Progenitor cell of endocrine pancreas (in vitro differentiated cells): ENCODE measurements at regions not wholly inside any gene's neighbourhood (a gene's known extent, or its start where the extent isn't known, plus 50 kb on each side); places are given as distances from the start of the nearest gene placed in this dataset.
"Not testable (repeated sequence)": the region's sequence is repeated elsewhere in the genome, so short reads cannot be mapped to it uniquely, and the experiment has no call there.

Source experiments
- DNase-seq: peaks from one replicate; pipeline ENCODE4 v3.0.0; 2021; ENCODE audit warnings: low spot score; ENCODE audit not compliant: unreplicated experiment
- H3K27ac Mint-ChIP-seq: 2 replicates; pipeline ENCODE4 v1.8.0; 2021; ENCODE audit warnings: mild to moderate bottlenecking, moderate library complexity, mixed read lengths
- H3K27me3 Mint-ChIP-seq: 2 replicates; pipeline ENCODE4 v1.8.0; 2021; ENCODE audit warnings: mixed read lengths
- H3K36me3 Mint-ChIP-seq: 2 replicates; pipeline ENCODE4 v1.8.0; 2022; ENCODE audit warnings: mixed read lengths; ENCODE audit not compliant: insufficient read depth
- H3K4me1 Mint-ChIP-seq: 2 replicates; pipeline ENCODE4 v1.8.0; 2021; ENCODE audit warnings: low read depth, mixed read lengths
- H3K4me3 Mint-ChIP-seq: 2 replicates; pipeline ENCODE4 v1.8.0; 2021; ENCODE audit warnings: low read depth, mild to moderate bottlenecking, moderate library complexity, mixed read lengths
- H3K9me3 Mint-ChIP-seq: 2 replicates; pipeline ENCODE4 v1.8.0; 2021; ENCODE audit warnings: low read depth, mixed read lengths
- TF ChIP-seq, protein P1 (sequence below): fragments of 200-600 bp; sonication (generic); IDR thresholded peaks from one replicate; pipeline ENCODE4 v1.5.0; 2021; ENCODE audit warnings: antibody characterized with exemption, mild to moderate bottlenecking; ENCODE audit not compliant: unreplicated experiment

DNA sequence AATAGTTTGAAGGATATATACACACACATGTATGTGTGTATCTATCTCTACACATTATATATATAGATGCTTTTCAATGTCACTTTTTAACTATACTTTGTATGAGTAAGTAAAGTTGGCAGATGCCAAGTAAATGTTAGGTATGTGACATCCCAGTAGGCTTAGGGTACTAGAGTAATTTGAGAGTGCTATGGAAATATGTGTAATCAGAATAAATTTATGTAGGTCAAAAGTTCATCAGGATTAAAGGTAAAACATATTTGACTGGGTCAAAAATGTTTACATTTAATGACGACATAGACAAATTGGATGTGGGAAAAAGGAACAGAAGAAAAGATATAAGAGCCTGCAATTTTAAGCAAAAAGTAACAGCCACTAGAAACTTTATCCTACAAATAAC is 588.8 kb downstream of the ANKRD50 start:
- Mint-ChIP-seq H3K9me3 (peaks cover 5% of the 10 kb centered on the region), H3K4me3 (no peak overlapping the region), H3K27ac (no peak overlapping the region), H3K4me1 (peaks cover 4% of the 10 kb centered on the region), H3K36me3 (no peaks in the 10 kb centered on the region), H3K27me3 (no peaks in the 10 kb centered on the region)
- TF ChIP-seq, protein P1, sequence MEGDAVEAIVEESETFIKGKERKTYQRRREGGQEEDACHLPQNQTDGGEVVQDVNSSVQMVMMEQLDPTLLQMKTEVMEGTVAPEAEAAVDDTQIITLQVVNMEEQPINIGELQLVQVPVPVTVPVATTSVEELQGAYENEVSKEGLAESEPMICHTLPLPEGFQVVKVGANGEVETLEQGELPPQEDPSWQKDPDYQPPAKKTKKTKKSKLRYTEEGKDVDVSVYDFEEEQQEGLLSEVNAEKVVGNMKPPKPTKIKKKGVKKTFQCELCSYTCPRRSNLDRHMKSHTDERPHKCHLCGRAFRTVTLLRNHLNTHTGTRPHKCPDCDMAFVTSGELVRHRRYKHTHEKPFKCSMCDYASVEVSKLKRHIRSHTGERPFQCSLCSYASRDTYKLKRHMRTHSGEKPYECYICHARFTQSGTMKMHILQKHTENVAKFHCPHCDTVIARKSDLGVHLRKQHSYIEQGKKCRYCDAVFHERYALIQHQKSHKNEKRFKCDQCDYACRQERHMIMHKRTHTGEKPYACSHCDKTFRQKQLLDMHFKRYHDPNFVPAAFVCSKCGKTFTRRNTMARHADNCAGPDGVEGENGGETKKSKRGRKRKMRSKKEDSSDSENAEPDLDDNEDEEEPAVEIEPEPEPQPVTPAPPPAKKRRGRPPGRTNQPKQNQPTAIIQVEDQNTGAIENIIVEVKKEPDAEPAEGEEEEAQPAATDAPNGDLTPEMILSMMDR = no peak
- DNase-seq = no peak

DNA sequence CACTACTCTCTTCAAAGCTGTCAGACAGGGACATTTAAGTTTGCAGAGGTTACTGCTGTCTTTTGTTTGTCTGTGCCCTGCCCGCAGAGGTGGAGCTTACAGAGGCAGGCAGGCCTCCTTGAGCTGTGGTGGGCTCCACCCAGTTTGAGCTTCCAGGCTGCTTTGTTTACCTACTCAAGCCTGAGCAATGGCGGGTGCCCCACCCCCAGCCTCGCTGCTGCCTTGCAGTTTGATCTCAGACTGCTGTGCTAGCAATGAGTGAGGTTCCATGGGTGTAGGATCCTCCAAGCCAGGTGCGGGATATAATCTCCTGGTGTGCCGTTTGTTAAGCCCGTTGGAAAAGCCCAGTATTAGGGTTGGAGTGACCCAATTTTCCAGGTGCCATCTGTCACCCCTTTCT is 581.2 kb downstream of the ANKRD50 start:
- not testable (repeated sequence) for H3K36me3 Mint-ChIP-seq, H3K4me1 Mint-ChIP-seq, DNase-seq, H3K4me3 Mint-ChIP-seq, H3K27ac Mint-ChIP-seq, H3K27me3 Mint-ChIP-seq
- H3K9me3 Mint-ChIP-seq = peaks cover 18% of the 10 kb centered on the region

DNA sequence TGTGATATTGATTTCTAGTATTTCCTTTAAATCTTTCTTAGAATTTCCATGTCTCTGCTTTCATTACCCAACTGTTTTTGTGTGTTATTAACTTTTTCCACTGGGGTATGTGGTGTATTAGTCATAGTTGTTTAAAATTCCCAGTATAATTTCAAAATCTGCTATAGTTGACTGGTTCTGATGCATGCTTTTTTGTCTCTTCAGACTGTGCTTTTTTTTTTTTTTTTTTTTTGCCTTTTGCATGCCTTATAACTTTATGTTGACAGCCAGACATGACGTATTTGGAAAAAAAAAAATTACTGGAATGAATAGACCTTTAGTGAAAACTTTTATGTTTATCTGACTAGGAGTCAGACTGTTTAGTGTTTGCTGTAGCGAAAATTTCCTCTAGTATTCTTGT is 580.4 kb downstream of the ANKRD50 start:
- peaks cover 18% of the 10 kb centered on the region for H3K9me3 Mint-ChIP-seq
- peaks cover 2% of the 10 kb centered on the region for H3K36me3 Mint-ChIP-seq
- no peak overlapping the region for H3K4me3 Mint-ChIP-seq
- H3K27me3 Mint-ChIP-seq = no peaks in the 10 kb centered on the region
- DNase-seq = no peak
- no peak overlapping the region for H3K27ac Mint-ChIP-seq
- TF ChIP-seq, protein P1 = no peak
- no peaks in the 10 kb centered on the region for H3K4me1 Mint-ChIP-seq

DNA sequence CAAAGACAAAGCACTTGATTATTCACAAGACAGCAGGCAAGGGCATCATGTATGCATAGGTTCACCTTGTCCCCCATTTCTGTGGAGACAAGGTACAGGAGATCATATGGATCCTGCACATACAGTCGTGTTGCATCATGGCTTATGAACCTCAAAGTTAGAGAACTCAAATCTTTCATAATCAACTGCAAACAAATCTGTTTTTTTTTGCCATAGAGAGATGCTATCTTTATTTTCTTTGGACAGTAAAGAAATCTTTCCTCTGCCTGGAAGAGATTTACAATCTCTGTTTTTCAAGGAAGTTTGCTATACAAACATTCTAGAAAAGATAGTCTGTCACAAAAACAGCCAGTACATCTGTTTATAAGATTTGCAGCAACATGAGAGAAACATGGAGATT is 578.8 kb downstream of the ANKRD50 start:
- DNase-seq = no peak
- TF ChIP-seq, protein P1 = no peak
- Mint-ChIP-seq H3K4me3 (no peak overlapping the region), H3K27ac (no peak overlapping the region), H3K4me1 (no peaks in the 10 kb centered on the region), H3K36me3 (peaks cover 2% of the 10 kb centered on the region), H3K27me3 (no peaks in the 10 kb centered on the region), H3K9me3 (peaks cover 18% of the 10 kb centered on the region)

DNA sequence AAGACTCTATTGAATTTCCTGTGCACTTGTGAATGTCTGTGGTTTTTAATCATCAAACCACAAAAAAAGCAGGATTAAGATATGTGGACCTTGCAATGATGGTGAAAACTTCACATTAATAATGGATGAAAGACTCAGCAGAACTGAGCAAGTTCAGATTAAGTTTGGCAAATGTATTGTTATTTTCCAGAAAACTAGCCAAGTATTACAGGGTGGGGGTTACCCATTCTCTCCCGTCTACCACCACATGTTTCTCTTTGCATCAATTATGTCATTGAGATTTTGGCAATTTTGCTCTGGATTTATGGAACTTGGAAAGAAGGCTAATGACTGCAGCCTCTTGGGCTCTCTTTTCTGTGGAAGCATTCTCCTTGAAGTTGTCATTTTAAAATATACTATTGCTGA is 577.1 kb downstream of the ANKRD50 start:
- TF ChIP-seq, protein P1 = no peak

DNA sequence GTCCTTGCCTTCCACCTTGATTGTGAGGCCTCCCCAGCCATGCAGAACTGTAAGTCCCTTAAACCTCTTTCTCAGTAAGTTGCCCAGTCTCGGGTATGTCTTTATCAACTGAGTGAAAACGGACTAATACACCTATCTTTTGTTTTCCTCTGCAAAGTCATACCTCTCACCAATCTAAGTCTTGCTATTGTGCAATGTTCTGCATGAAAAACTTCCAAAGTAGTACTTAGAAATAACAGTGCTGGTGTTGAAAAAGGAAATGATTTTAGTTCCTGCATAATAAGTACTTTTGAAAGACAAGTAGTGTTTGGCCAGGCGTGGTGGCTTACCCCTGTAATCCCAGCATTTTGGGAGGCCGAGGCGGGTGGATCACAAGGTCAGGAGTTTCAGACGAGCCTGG is 573.5 kb downstream of the ANKRD50 start:
- H3K4me3 Mint-ChIP-seq = no peak overlapping the region
- no peak for DNase-seq
- peaks cover 3% of the 10 kb centered on the region for H3K4me1 Mint-ChIP-seq
- H3K27ac Mint-ChIP-seq = no peak overlapping the region
- TF ChIP-seq, protein P1 = no peak
- H3K36me3 Mint-ChIP-seq = peaks cover 2% of the 10 kb centered on the region
- peaks cover 8% of the 10 kb centered on the region for H3K9me3 Mint-ChIP-seq
- no peaks in the 10 kb centered on the region for H3K27me3 Mint-ChIP-seq

More for the DNA sequence above, 577.1 kb downstream of the ANKRD50 start:
- no peak overlapping the region for H3K4me3 Mint-ChIP-seq
- no peaks in the 10 kb centered on the region for H3K4me1 Mint-ChIP-seq
- peaks cover 19% of the 10 kb centered on the region for H3K9me3 Mint-ChIP-seq
- DNase-seq = no peak
- H3K27ac Mint-ChIP-seq = no peak overlapping the region
- H3K36me3 Mint-ChIP-seq = peaks cover 4% of the 10 kb centered on the region
- no peaks in the 10 kb centered on the region for H3K27me3 Mint-ChIP-seq
